HEK293T (cell line): ENCODE measurements at regions not wholly inside any gene's neighbourhood (a gene's known extent, or its start where the extent isn't known, plus 50 kb on each side); places are given as distances from the start of the nearest gene placed in this dataset.

ENCODE experiments used
- CTCF ChIA-PET: fragments of 350-600 bp; formaldehyde crosslinking; extraction: SDS; loops from one replicate; lab custom pipeline; 2021; ENCODE audit warnings: antibody characterized with exemption, inconsistent platforms; lab: Yijun Ruan, JAX
- POLR2A ChIA-PET: fragments of 350-600 bp; formaldehyde crosslinking; extraction: SDS; loops from one replicate; lab custom pipeline; 2020; ENCODE audit warnings: antibody characterized with exemption, inconsistent platforms; lab: Yijun Ruan, JAX
- DNase-seq: peaks from one replicate; pipeline ENCODE4 v3.0.0; 2012; ENCODE audit warnings: mixed read lengths; ENCODE audit errors: extremely low spot score
- ARNT ChIP-seq: fragments of 450-650 bp; IDR thresholded peaks from 2 replicates; pipeline ENCODE4 v1.6.1; 2017; ENCODE audit warnings: mild to moderate bottlenecking
- BHLHE40 ChIP-seq: fragments of 450-650 bp; IDR thresholded peaks from 2 replicates; pipeline ENCODE4 v1.6.1; 2016; ENCODE audit warnings: mild to moderate bottlenecking, moderate library complexity, borderline replicate concordance
- CTBP1 ChIP-seq: fragments of 450-650 bp; IDR thresholded peaks from 2 replicates; pipeline ENCODE4 v1.6.1; 2016; ENCODE audit warnings: borderline replicate concordance
- ELF4 ChIP-seq: fragments of 450-650 bp; IDR thresholded peaks from 2 replicates; pipeline ENCODE4 v1.6.1; 2017; ENCODE audit warnings: antibody characterized with exemption
- FOXA1 ChIP-seq: fragments of 450-650 bp; IDR thresholded peaks from 2 replicates; pipeline ENCODE4 v1.6.1; 2016; ENCODE audit warnings: mild to moderate bottlenecking
- FOXK2 ChIP-seq: fragments of 450-650 bp; IDR thresholded peaks from 2 replicates; pipeline ENCODE4 v1.6.1; 2016; ENCODE audit warnings: mild to moderate bottlenecking
- FOXM1 ChIP-seq: fragments of 450-650 bp; IDR thresholded peaks from 2 replicates; pipeline ENCODE4 v1.6.1; 2017; ENCODE audit warnings: mild to moderate bottlenecking, borderline replicate concordance
- HDGF ChIP-seq: fragments of 450-650 bp; IDR thresholded peaks from 2 replicates; pipeline ENCODE4 v1.6.1; 2017; ENCODE audit warnings: antibody characterized with exemption, borderline replicate concordance
- L3MBTL2 ChIP-seq: fragments of 450-650 bp; conservative IDR thresholded peaks from 2 replicates; pipeline ENCODE4 v1.6.1; 2016; ENCODE audit warnings: mild to moderate bottlenecking
- LEF1 ChIP-seq: fragments of 450-650 bp; IDR thresholded peaks from 2 replicates; pipeline ENCODE4 v1.6.1; 2017; ENCODE audit warnings: mild to moderate bottlenecking, borderline replicate concordance
- NFRKB ChIP-seq: fragments of 450-650 bp; IDR thresholded peaks from 2 replicates; pipeline ENCODE4 v1.6.1; 2016; ENCODE audit warnings: mild to moderate bottlenecking, moderate library complexity
- PKNOX1 ChIP-seq: fragments of 450-650 bp; IDR thresholded peaks from 2 replicates; pipeline ENCODE4 v1.6.1; 2016
- SP1 ChIP-seq: fragments of 450-650 bp; IDR thresholded peaks from 2 replicates; pipeline ENCODE4 v1.6.1; 2017
- SUZ12 ChIP-seq: fragments of 450-650 bp; IDR thresholded peaks from 2 replicates; pipeline ENCODE4 v1.6.1; 2016; ENCODE audit warnings: mild to moderate bottlenecking
- TARDBP ChIP-seq: fragments of 450-650 bp; IDR thresholded peaks from 2 replicates; pipeline ENCODE4 v1.6.1; 2016
- ZNF384 ChIP-seq: fragments of 450-650 bp; IDR thresholded peaks from 2 replicates; pipeline ENCODE4 v1.6.1; 2016

GRCh38 chr16:86881118-86881510 lies 302.8 kb downstream of the FOXL1 start:
- ChIA-PET POLR2A (no interaction called here), CTCF (no interaction called here)
- TF ChIP-seq FOXK2 (no peak), SUZ12 (no peak), CTBP1 (no peak), PKNOX1 (no peak), TARDBP (no peak), ARNT (no peak), L3MBTL2 (no peak), BHLHE40 (no peak)
- no peak for DNase-seq

DNA sequence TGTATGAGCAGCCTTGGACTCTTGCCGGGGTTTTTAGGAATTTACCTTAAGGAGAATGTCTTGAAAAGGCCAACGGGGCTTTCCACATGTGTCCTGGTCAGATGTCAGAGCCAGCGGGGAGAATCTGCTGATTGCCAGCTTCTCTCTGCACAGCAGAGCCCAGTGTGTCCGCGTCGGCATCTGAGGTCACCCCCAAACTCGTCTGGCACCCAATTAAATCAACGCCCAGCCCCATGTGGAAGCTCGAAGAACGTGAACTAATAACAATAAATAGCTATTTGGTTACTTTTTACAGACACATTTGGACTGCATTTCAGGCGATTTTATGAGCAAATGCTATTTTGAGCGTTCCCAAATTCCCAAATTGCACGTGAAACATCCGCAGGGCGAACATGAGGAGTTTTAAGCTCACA lies 303.5 kb downstream of the FOXL1 start:
- ChIA-PET CTCF (no interaction called here), POLR2A (no interaction called here)
- no peak for DNase-seq
- TF ChIP-seq FOXK2 (no peak), FOXA1 (no peak)

- no peak for DNase-seq
- no peak for TF ChIP-seq FOXM1
- TF ChIP-seq NFRKB, result no peak
- no peak for TF ChIP-seq LEF1
- TF ChIP-seq FOXK2, result no peak
- no peak for TF ChIP-seq CTBP1
- no peak for TF ChIP-seq PKNOX1
- no peak for TF ChIP-seq ZNF384
- TF ChIP-seq L3MBTL2, result no peak
- TF ChIP-seq SP1, result no peak
- TF ChIP-seq TARDBP, result no peak
- no peak for TF ChIP-seq ELF4
- no peak for TF ChIP-seq SUZ12
- POLR2A ChIA-PET, result no interaction called here
- CTCF ChIA-PET, result interaction anchor here (2.0 kb wide), 1 partner anchor 9 kb away, joined by 12 read pairs; no protein-coding TSS in a partner anchor
These were observed 304.4 kb downstream of the FOXL1 start for GRCh38 chr16:86882586-86883280.

- TF ChIP-seq ZNF384 (no peak), FOXK2 (no peak), BHLHE40 (no peak), ARNT (no peak), PKNOX1 (no peak), ELF4 (no peak), L3MBTL2 (no peak), TARDBP (no peak), FOXA1 (no peak), LEF1 (no peak), HDGF (no peak), SP1 (no peak)
- POLR2A ChIA-PET, result no interaction called here
- no peak for DNase-seq
- CTCF ChIA-PET, result interaction anchor here (2.0 kb wide), 1 partner anchor 10 kb away, joined by 12 read pairs; no protein-coding TSS in a partner anchor
These were observed 305.4 kb downstream of the FOXL1 start for GRCh38 chr16:86883583-86884389.

- POLR2A ChIA-PET, result no interaction called here
- TF ChIP-seq FOXK2 (no peak), HDGF (no peak), ARNT (no peak), NFRKB (no peak), LEF1 (no peak), SUZ12 (no peak), ELF4 (no peak), BHLHE40 (no peak), FOXM1 (no peak), SP1 (no peak), FOXA1 (no peak), CTBP1 (no peak), PKNOX1 (no peak), TARDBP (no peak), L3MBTL2 (no peak), ZNF384 (no peak)
- no peak for DNase-seq
- CTCF ChIA-PET, result no interaction called here
These were observed 306.0 kb downstream of the FOXL1 start for GRCh38 chr16:86884390-86884650.

DNA sequence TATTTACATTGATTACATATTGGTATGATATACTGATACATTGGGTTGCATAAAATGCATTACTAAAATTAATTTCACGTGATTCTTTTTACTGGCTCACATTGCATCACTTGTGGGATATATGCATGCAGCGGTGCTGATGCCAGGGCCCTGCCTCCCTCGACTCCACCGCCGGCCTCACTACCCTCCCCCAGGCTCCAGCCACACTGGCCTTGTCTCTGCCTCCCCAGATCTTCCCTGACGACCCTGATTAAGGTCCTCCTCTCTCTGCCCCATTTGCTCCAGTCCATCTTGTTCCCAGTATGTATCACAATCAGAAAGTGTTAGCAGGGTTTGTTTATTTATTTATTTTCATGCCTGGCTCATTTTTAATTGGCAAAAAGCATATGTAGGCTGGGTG lies 306.8 kb downstream of the FOXL1 start:
- TF ChIP-seq FOXK2 (no peak), TARDBP (no peak), FOXM1 (no peak), ZNF384 (no peak), HDGF (no peak), BHLHE40 (no peak), SP1 (no peak), PKNOX1 (no peak), L3MBTL2 (no peak), NFRKB (no peak), ARNT (no peak), FOXA1 (no peak), SUZ12 (no peak), LEF1 (no peak), ELF4 (no peak), CTBP1 (no peak)
- DNase-seq, result no peak
- ChIA-PET POLR2A (no interaction called here), CTCF (no interaction called here)
